Kidney (tissue), 13 donors: ENCODE measurements at regions not wholly inside any gene's neighbourhood (a gene's known extent, or its start where the extent isn't known, plus 50 kb on each side); places are given as distances from the start of the nearest gene placed in this dataset.

Source experiments
- DNase-seq, 5 donors: peaks; one replicate each; pipeline ENCODE4 v3.0.0-alpha.2; 2013 to 2020
- FAIRE-seq: peaks from 2 replicates; lab custom pipeline; 2012; peaks lifted over from hg19 to GRCh38; lab: Jason Lieb, UNC
- H3K27ac ChIP-seq, 2 donors: one replicate each; pipeline ENCODE4 v1.7.0; 2013; ENCODE audit warnings: low read depth in 2 of 2, low read length in 2 of 2, inconsistent platforms in 1 of 2
- H3K27me3 ChIP-seq: one replicate; pipeline ENCODE4 v1.7.1; 2013; ENCODE audit warnings: low read length, inconsistent platforms; ENCODE audit not compliant: control insufficient read depth, insufficient read depth
- H3K36me3 ChIP-seq, 3 donors: one replicate each; pipeline versions ENCODE4 v1.7.0 to v1.7.1; 2013; ENCODE audit warnings: low read length in 3 of 3, control low read depth in 1 of 3, inconsistent platforms in 1 of 3; ENCODE audit not compliant: insufficient read depth in 3 of 3, control insufficient read depth in 2 of 3
- H3K4me1 ChIP-seq, 3 donors: one replicate each; pipeline versions ENCODE4 v1.7.0 to v1.7.1; 2013; ENCODE audit warnings: low read length in 3 of 3, inconsistent platforms in 1 of 3, low read depth in 1 of 3; ENCODE audit not compliant: control insufficient read depth in 2 of 3, insufficient read depth in 2 of 3
- H3K4me3 ChIP-seq, 3 donors: one replicate each; pipeline versions ENCODE4 v1.7.0 to v1.8.1; 2013; ENCODE audit warnings: low read length in 3 of 3, control low read depth in 1 of 3, inconsistent platforms in 1 of 3
- H3K9ac ChIP-seq, 3 donors: one replicate each; pipeline versions ENCODE4 v1.7.0 to v1.7.1; 2013; ENCODE audit warnings: low read length in 3 of 3, control low read depth in 1 of 3, inconsistent platforms in 1 of 3
- H3K9me3 ChIP-seq, 3 donors: one replicate each; pipeline versions ENCODE4 v1.7.0 to v1.7.1; 2013; ENCODE audit warnings: low read length in 3 of 3, control low read depth in 1 of 3, inconsistent platforms in 1 of 3; ENCODE audit not compliant: control insufficient read depth in 2 of 3, insufficient read depth in 1 of 3
- intact Hi-C: fragments of 100-400 bp; cut with DNase I; formaldehyde crosslinking; loops from one replicate; pipeline ENCODE4 v1.11.1; 2022
- TF ChIP-seq, protein P1 (sequence below): IDR thresholded peaks from 3 replicates; pipeline ENCODE4 v1.5.1; 2012; ENCODE audit warnings: mild to moderate bottlenecking, moderate library complexity, borderline replicate concordance; ENCODE audit not compliant: insufficient read depth; ENCODE audit errors: extremely low read depth
- donor health status: control.
- donor health status: control.
- donor health status: control.
- donor health status: control.
- donor health status: control.
- donor health status: DM: yes; HTN: yes; CAD: no.
- donor health status: Normal renal cell carcinoma (clear cell type).

DNA sequence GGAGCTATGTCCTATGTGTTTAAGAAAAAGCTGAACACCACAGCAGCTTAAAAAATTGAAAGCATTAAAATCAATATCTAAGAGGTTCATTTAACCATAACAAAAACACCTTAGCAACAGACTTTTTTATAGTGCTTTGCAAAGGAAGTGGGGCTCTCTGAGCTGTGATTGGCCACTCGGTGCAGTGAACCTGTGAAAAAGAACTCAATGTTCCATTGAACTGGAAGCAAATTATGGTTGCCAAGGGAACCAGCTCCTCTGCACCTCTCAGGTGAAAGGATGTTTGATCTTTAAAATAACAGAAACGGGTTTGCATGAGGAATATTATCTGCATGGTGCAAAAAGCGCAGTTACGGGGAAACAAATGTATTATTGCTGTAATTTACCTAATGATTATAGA is 149.4 kb downstream of the SNAPC1 start:
- DNase-seq (no peak), FAIRE-seq (no peak)
- Histone ChIP-seq H3K36me3 (no peaks in the 10 kb centered on the region), H3K4me1 (no peaks in the 10 kb centered on the region), H3K4me3 (no peak overlapping the region), H3K27ac (no peak overlapping the region), H3K9ac (no peak overlapping the region), H3K9me3 (no peaks in the 10 kb centered on the region), H3K27me3 (no peaks in the 10 kb centered on the region)
- intact Hi-C loops: no loop called here
- TF ChIP-seq, protein P1, sequence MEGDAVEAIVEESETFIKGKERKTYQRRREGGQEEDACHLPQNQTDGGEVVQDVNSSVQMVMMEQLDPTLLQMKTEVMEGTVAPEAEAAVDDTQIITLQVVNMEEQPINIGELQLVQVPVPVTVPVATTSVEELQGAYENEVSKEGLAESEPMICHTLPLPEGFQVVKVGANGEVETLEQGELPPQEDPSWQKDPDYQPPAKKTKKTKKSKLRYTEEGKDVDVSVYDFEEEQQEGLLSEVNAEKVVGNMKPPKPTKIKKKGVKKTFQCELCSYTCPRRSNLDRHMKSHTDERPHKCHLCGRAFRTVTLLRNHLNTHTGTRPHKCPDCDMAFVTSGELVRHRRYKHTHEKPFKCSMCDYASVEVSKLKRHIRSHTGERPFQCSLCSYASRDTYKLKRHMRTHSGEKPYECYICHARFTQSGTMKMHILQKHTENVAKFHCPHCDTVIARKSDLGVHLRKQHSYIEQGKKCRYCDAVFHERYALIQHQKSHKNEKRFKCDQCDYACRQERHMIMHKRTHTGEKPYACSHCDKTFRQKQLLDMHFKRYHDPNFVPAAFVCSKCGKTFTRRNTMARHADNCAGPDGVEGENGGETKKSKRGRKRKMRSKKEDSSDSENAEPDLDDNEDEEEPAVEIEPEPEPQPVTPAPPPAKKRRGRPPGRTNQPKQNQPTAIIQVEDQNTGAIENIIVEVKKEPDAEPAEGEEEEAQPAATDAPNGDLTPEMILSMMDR: no peak

DNA sequence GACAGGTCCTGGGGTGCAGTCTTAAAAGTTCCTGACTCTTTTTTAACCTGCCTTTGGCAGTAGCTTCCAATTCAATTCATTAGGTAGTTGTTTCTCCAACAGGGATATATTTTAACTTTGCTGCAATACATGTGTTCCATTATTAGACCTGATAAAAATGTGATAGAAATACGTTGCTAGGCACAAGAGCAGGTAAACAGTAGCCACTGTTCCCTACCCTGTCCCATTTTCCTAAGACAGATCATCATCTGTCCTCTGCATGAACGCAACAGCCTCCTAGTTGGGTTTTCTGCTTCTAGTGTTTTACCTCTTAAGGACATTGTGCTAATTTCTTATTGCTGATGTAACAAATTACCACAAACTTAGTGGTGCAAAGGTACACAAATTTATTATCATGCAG is 156.8 kb downstream of the SNAPC1 start:
- FAIRE-seq (no peak), DNase-seq (no peak)
- H3K9ac ChIP-seq: no peak overlapping the region
- no peak overlapping the region for H3K4me3 ChIP-seq
- intact Hi-C loops: no loop called here
- TF ChIP-seq, protein P1: no peak
- H3K36me3 ChIP-seq: no peaks in the 10 kb centered on the region
- no peaks in the 10 kb centered on the region for H3K27me3 ChIP-seq
- no peaks in the 10 kb centered on the region for H3K9me3 ChIP-seq
- no peaks in the 10 kb centered on the region for H3K4me1 ChIP-seq
- no peak overlapping the region for H3K27ac ChIP-seq

DNA sequence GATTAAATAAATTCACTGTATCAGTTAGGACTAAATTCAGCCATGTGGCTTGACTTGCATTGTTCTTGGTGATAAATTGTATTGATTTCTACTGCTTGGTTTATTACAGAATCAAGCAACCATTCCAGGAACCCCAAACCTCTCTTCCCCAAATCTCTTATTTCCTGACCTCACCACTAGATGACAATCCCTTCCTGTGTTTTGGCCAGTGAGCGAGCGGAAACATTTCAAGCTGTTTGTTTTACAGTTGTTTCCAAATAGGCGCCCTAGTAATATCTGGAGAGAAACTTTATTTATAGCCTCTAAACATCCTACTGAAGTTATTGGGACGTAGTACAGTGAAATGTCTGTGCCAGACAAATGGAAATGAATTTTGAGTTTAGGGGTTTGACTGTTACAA is 161.1 kb downstream of the SNAPC1 start:
- H3K4me1 ChIP-seq: no peaks in the 10 kb centered on the region
- no peaks in the 10 kb centered on the region for H3K9me3 ChIP-seq
- H3K9ac ChIP-seq: no peak overlapping the region
- H3K4me3 ChIP-seq: no peak overlapping the region
- FAIRE-seq (no peak), DNase-seq (peak in 1 of 5 donors; percentile 61)
- TF ChIP-seq, protein P1: no peak
- H3K27ac ChIP-seq: no peak overlapping the region
- H3K36me3 ChIP-seq: no peaks in the 10 kb centered on the region
- no peaks in the 10 kb centered on the region for H3K27me3 ChIP-seq
- intact Hi-C loops: no loop called here

DNA sequence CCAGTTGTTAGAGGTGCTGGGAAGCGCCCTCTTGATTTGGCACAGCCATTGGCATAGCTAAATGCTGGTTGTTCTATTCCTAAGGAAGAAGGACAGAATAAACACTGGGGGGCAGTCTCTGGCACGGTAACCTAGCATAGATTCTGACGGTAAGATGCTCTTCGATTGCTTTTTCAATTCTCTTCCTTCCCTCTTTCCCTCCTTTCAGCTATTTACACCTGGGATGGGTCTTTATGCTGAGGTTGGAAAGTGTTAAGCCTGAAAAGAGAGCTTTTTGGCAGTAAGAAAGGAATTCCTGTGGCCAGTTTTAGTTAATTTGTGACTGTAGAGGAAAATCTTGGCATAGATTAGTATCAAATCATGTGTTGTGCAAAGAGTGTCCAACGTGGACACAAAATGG is 162.8 kb downstream of the SNAPC1 start:
- FAIRE-seq: no peak

More for the DNA sequence above, 162.8 kb downstream of the SNAPC1 start:
- TF ChIP-seq, protein P1: no peak
- H3K27ac ChIP-seq: no peak overlapping the region
- no peaks in the 10 kb centered on the region for H3K36me3 ChIP-seq
- H3K9me3 ChIP-seq: no peaks in the 10 kb centered on the region
- no peak for DNase-seq
- no peaks in the 10 kb centered on the region for H3K4me1 ChIP-seq
- no peak overlapping the region for H3K4me3 ChIP-seq
- no peak overlapping the region for H3K9ac ChIP-seq
- H3K27me3 ChIP-seq: no peaks in the 10 kb centered on the region
- intact Hi-C loops: no loop called here
